T47D (cell line): ENCODE measurements at regions not wholly inside any gene's neighbourhood (a gene's known extent, or its start where the extent isn't known, plus 50 kb on each side); places are given as distances from the start of the nearest gene placed in this dataset.

Experiments
- DNase-seq, 2 experiments: peaks; one replicate each; pipeline versions ENCODE4 v3.0.0 to v3.0.0-alpha.2; 2011 to 2012; ENCODE audit warnings: low read depth in 1 of 2, low spot score in 1 of 2
- JUND ChIP-seq: IDR thresholded peaks from 2 replicates; pipeline ENCODE4 v1.6.1; 2012; ENCODE audit warnings: low read depth
- in situ Hi-C: cut with HindIII; loops from 2 replicates; pipeline ENCODE4 v1.10.0; 2016; ENCODE audit warnings: low sequenced_read_pairs, low pct_unique_long_range_greater_than_20kb

DNA sequence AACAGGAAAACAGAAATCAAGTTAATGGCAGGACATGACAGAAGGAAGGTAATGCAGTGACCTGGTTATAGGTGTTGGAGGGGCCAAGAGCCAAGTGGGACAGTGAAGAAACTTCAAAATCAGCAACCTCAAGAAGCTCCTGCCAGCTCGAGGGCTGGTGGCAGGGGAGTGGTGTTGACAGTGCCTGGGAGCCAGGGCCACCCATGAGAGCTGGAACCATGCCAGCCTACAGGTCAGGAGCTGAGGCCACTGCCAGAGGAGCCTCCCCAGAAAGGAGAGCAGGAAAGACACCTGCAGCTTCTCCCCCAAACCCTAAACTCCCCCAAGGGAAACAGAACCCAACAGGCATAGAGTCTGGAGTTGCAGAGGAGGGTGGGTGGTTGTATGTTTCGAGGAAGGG is 262.1 kb downstream of the LRFN2 start:
- TF ChIP-seq JUND: no peak
- in situ Hi-C loops: no loop called here
- no peak for DNase-seq

DNA sequence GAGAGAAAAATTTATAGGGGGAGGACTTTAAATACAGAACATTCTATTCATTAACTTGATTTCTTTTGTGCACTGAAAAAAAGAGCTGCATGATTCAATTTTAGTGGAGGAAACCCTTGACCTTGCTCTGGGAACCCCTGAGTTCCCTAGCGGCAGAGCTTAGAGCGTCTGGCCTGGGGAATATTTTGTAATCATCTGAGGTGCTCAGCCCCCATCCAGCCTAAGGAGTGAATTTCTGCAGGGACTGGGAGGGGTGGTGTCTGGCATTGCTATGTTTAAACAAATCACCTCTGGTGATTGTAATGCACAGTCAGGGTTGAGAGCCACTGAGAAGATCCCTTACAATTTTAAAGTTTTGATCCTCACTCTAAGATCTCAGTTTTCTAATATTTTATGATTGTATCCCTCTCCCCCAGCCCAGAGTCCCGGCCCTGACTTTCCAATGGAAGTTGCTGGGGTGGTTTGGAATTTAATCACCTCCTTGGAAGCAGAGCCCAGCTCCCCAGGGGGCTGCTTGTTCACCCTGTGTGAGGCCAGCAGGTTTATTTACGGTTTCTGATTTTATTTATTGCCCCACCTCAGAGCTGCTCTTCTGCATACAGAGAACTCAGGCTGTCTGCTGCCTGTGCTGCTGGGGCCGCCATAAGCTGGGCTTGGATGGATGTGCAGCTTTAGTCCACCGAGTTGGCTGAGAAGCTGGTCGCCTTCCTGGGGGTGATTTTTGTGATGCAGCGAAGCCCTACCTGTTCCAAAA is 263.1 kb downstream of the LRFN2 start:
- TF ChIP-seq JUND: no peak
- in situ Hi-C loops: no loop called here
- DNase-seq: no peak

DNA sequence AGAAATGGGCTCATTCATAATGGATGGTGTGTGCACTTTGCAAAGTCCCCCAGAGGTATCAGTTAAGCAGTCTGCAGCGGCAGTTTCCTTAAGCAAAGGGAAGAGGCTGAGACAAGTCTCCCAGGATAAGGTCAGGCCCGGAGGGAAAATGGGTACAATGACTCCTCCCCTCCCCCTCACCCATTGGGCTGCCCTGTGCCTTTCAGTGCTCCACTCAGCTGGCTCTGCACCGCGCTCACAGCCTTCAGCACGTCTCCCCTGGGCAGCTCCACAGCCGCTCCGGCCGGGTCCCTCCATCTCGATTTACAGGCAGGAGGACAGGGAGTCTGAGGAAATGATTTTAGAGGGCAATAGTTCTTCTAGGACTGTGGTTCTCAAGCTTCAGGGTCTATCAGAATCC is 264.8 kb downstream of the LRFN2 start:
- in situ Hi-C loops: no loop called here
- no peak for TF ChIP-seq JUND
- DNase-seq: no peak

DNA sequence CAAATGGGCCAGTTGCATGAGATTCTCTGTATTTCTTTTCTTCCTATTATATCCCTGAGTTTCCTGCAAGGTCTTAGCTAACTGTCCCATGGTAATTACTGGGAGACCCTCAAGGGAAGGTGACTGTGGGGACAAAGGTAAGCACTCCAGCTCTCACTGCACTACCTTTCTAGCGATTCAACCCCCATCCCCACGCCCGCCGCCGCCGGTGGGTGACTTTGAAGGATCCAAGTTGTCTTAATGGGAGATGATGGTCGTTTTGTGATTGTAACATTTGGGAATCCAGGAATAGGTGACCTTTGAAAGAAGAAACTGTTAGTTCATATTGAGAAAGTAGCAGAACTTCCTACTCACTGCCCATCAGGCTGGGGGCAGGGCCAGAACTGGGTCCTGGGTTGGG is 265.5 kb downstream of the LRFN2 start:
- TF ChIP-seq JUND: no peak
- in situ Hi-C loops: no loop called here
- DNase-seq: no peak

DNA sequence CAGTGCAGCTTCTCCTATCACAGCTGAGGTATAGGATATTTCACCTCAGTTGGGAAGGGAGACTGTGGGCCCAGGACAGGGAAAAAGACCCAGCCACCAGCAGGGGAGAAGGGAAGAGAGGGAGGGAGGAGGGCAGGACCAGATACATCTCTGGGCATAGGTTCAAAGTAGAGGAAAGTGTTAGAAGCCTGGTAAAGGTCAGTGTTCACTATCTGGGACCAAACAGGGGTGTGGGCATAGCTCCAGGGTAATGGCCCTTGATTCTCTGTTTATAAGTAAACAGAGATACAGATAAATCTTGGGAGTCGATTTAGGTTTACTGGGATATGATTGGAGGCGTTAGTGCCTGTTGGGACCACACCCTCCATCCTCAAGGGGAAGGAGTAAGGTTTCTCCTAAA is 266.2 kb downstream of the LRFN2 start:
- in situ Hi-C loops: no loop called here
- TF ChIP-seq JUND: no peak
- no peak for DNase-seq

DNA sequence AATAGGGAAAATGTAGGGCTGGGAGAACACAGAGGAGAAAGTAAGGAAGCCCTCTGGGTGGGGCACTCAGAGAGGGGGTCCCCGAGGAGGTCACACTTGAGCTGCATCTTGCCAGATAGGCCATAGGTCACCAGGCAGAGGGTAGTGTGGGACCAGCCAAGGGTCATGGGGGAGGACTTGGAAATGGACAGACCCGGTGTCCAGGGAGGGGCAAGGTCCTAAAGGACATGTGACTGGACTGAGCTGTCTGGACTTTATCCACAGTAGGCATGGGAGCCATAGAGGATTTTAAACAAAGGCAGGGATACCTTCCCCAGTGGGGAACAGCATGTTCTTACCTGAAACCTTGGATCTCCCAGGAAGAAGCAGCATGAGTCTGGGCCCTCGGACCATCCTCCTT is 266.7 kb downstream of the LRFN2 start:
- TF ChIP-seq JUND: no peak

DNA sequence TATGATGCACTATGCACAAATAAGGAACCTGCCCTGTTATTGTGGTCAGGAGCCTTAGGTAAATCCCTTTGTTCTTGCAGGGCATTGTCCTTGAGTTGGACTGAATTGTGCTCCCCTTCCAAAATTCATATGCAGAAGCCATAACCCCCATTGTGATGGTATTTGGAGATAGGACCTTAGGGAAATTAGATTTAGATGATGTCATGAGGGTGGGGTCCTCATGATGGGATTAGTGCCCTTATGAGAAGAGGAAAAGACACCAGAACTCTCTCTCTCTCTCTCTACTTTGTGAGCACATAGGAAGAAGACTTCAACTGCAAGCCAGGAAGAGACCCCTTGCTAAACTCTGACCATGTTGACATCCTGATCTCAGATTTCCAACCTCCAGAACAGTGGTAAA is 268.0 kb downstream of the LRFN2 start:
- TF ChIP-seq JUND: no peak
- in situ Hi-C loops: no loop called here
- DNase-seq: no peak

More for the DNA sequence above, 266.7 kb downstream of the LRFN2 start:
- DNase-seq: no peak
- in situ Hi-C loops: no loop called here

DNA sequence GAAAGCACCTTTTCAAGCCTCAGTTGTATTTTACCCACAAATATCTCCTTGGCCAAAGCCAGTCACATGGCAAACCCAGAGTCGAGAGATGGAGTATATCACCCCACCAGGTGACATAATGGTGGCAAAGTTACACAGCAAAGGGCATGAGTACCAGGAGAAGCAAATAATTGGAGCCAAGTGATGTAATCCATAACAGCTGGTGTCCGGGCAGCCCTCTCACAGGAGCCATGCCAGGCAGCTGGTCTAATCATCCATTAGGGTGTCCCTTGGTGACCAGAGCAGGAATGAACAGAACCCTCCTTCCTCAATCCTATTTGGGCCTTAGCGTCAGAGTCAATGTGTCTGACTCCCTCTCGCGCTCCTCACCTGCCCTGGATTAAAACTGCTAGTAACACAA is 272.1 kb downstream of the LRFN2 start:
- DNase-seq: no peak
- in situ Hi-C loops: no loop called here

DNA sequence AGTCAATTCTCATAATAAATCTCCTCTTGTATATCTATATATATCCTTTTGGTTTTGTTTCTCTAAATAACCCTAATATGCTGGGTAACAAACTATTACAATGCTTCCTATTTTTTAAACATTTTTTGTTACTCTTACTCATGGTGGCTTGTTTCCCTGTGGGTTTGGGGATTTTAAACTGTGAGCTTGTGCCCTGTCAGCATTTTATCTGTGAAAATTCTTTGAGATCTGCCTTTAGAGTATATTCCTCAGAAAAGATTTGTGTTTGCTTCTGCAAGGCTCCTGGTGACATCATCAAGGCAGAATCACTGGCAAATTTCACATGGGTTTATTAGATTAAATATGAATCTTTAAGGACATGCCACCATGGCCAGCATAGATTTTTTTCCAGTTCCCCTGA is 273.6 kb downstream of the LRFN2 start:
- in situ Hi-C loops: no loop called here
- no peak for DNase-seq
- TF ChIP-seq JUND: no peak

More for the DNA sequence above, 272.1 kb downstream of the LRFN2 start:
- TF ChIP-seq JUND: no peak

DNA sequence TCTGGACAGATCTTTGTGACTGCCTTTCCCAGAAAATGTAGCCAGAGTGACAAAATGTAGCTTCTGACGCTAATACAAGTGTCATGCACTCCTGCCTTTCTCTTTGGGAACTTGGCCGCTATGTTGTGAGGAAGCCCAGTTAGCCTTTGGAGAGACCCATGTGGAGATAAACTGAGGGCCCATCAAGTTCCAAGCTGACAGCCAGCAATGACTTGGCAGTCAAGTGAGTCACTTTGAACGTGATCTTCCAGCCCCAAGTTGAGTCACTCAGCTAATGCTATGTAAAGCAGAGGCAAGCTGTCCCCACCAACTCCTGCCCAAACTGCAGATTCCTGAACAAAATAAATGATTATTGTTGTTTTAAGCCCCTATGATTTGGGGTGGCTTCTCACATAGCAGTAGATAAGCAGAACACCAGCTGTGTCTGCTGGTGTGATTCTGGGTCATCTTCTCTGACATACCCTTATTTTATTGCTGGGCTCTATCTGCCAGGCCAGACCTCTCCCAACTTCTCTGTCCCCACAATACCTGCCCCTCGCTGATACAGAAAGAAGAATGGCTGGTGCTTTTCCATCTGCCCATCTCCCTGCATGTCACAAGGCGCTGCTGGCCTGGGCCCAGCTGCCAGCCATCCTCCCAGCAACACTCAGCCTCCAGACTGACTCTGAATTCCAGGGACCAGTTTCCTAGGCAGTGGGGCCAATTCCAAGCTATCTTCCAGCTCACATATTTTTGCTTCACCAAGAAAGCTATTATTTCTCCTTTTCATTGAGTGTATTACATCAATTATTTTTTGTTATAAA is 274.8 kb downstream of the LRFN2 start:
- DNase-seq: no peak
- no peak for TF ChIP-seq JUND
- in situ Hi-C loops: no loop called here

DNA sequence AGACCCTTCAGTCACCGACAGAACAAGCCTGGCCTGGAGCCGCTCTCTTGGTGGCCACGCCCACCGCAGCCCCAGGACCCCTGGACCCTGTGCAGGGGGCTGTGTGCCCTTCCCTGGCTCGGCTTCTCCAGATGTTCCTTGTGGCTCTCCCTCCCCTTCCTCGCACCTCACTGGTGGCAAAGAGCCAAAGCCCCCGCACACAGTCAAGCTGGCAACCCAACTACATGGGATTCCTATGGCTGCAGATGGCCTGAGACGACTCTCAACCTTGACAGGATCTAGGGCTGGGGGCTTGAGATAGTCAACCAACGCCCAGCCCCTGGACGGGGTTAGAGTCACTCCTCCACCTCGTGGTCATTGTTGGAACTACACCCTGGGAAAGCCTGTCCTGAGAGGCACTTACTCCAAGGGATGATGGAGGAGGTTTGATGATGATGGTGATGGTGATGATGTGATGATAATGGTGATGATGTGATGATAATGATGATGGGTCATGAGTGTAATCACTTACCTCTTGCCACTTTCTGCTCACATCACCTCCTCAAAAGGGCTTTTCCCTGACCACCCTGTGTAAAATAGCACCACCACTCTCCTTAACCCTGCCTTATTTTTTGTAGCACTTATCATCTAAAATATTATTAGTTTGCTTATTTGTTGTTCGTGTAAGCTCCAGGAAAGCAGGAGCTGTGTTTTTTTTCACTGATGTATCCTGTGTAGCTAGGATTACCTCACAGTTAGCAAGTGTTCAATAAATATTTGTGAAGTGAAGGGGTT is 278.4 kb downstream of the LRFN2 start:
- TF ChIP-seq JUND: no peak
- in situ Hi-C loops: no loop called here

DNA sequence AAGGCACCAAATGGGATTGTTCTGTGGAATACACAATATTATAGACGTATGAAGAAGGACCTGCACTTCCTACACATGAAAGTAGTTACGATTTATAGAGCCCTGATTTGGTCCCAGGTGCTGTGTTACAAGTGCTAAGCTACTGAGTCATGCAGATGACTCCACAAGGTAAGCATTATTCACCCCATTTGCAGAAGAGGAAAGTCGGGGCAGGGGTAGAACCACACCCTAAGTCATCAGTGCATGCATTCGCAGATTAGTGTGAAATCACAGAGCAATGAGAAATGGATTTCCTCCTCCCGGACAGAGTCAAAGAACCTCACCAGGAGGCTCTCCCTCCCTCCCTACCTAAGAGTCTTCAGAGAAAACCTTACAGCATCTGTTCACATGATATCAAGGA is 279.5 kb downstream of the LRFN2 start:
- DNase-seq: no peak
- in situ Hi-C loops: no loop called here
- TF ChIP-seq JUND: no peak

More for the DNA sequence above, 278.4 kb downstream of the LRFN2 start:
- peak; percentile 36 to 62 for DNase-seq
